GM13977 (cell line): ENCODE measurements at regions not wholly inside any gene's neighbourhood (a gene's known extent, or its start where the extent isn't known, plus 50 kb on each side); places are given as distances from the start of the nearest gene placed in this dataset.

ENCODE experiments used
- DNase-seq: peaks from one replicate; pipeline ENCODE4 v3.0.0; 2012; ENCODE audit warnings: low spot score
- in situ Hi-C: fragments of 300-500 bp; cut with MboI; formaldehyde crosslinking; loops from one replicate; pipeline ENCODE4 v1.12.0; 2022; ENCODE audit warnings: low sequenced_read_pairs, low pct_unique_long_range_greater_than_20kb, mixed read lengths, inconsistent platforms; ENCODE audit not compliant: unreplicated experiment
- TF ChIP-seq, protein P1 (sequence below): IDR thresholded peaks from 2 replicates; pipeline ENCODE4 v1.5.1; 2012; ENCODE audit warnings: mild to moderate bottlenecking, control low read depth; ENCODE audit not compliant: insufficient read depth; ENCODE audit errors: extremely low read depth, missing control alignments

DNA sequence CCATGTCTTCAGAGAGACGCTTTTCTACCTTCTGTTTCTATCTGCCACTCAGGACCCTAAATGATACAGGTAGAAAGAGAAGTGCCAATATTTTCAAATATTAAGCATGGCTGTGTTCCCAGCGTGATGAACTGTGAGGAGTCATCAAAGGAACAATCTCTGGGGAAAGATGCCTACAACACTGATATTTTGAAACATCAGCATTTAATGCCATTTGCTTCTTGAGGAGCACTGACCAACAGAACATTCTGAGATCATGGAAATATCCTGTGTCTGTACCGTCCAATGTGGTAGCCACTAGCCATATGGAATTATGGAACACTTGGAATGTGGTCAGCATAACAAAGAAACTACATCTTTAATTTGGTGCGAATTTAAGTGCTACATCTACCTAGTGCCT lies 117.9 kb upstream of the COL6A5 start:
- in situ Hi-C loops = no loop called here
- TF ChIP-seq, protein P1, sequence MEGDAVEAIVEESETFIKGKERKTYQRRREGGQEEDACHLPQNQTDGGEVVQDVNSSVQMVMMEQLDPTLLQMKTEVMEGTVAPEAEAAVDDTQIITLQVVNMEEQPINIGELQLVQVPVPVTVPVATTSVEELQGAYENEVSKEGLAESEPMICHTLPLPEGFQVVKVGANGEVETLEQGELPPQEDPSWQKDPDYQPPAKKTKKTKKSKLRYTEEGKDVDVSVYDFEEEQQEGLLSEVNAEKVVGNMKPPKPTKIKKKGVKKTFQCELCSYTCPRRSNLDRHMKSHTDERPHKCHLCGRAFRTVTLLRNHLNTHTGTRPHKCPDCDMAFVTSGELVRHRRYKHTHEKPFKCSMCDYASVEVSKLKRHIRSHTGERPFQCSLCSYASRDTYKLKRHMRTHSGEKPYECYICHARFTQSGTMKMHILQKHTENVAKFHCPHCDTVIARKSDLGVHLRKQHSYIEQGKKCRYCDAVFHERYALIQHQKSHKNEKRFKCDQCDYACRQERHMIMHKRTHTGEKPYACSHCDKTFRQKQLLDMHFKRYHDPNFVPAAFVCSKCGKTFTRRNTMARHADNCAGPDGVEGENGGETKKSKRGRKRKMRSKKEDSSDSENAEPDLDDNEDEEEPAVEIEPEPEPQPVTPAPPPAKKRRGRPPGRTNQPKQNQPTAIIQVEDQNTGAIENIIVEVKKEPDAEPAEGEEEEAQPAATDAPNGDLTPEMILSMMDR = no peak
- no peak for DNase-seq

DNA sequence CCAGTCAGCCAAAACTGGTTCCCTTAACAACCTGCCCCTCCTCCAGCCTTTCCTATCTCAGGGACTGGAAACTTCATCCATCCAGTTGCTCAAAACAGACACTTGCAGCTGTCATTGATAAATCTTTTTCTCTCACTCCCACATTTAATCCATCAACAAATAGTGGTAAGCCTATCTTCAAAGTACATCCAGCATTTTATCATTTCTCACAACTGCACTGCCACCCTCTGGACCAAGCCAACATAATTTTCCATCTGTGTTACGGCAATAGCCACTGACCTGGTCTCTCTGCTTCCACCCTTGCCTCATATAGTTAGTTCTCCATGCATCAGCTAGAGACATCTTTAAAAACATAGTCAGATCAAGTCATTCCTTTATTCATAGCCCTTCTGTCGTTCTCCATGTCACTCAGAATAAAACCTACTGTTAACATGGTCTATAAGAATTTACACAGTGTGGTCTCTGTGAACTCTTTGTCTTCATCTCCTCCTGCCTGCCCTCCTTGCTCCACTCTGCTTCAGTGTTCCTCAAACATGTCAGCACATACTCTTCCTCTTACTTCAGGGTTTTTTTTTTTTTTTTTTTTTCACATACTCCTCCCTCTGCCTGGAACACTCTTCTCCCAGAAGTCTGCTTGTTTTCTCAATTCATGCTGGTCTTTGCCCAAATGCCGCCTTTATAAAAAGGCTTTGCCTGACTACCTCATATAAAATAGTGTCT lies 102.5 kb upstream of the COL6A5 start:
- no peak for DNase-seq
- TF ChIP-seq, protein P1 = peak; percentile 32

DNA sequence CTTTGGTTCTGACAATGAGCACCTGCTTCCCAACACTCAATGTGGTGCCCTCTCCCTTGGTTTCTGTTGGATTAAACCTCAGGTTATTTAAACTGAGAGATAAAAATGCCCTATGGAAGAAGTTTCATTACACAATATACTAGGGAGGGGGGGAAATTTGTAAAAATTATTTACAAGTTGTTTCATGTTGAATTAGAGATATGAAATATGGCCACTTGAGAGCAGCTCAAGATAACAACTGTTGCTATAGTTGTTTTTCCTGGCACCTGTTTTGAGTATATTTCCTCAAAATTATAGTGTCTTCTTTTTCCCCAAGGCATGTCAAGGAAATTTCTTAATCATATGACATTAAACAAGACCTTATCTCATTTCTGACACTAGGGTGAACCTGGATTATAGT lies 101.7 kb upstream of the COL6A5 start:
- DNase-seq = no peak
- in situ Hi-C loops = no loop called here
- TF ChIP-seq, protein P1 = no peak

More for the DNA sequence above, 102.5 kb upstream of the COL6A5 start:
- in situ Hi-C loops = no loop called here

DNA sequence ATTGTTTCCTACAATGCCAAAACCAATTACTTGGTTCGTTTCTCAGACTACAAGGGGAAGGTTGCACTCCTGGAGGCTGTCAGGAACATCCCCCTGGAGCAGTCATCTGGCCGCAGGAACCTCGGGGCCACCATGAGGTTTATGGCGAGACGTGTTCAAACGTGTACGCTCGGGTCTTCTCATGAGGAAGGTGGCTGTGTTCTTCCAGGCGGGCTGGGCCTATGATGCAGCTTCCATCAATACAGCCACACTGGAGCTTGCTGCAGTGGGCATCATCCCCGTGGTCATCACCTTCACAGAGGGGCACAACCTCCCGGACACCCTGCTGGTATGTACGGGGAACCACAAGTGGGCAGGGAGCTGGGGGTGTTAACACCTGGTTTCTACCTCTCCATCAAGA lies 94.5 kb upstream of the COL6A5 start:
- no peak for DNase-seq
- TF ChIP-seq, protein P1 = no peak
- in situ Hi-C loops = no loop called here

DNA sequence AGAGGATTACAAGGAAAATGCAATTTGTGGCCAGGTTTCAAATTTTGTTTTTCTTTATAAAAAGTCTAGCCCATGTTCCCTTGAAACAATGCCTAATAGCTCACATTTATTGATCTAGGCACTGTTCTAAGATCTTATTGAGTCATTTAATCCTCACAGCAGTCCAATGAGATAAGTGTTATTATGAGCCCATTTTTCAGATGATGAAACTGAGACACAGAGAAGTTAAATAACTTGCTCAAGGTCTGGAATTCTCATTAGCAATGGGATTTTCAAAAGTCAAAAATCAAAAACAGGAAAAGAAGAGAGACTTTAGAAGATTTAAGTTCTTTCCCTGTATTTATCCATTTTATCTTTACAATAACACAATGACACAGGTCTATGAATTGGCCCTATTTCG lies 90.0 kb upstream of the COL6A5 start:
- no peak for DNase-seq
- in situ Hi-C loops = no loop called here
- TF ChIP-seq, protein P1 = no peak

DNA sequence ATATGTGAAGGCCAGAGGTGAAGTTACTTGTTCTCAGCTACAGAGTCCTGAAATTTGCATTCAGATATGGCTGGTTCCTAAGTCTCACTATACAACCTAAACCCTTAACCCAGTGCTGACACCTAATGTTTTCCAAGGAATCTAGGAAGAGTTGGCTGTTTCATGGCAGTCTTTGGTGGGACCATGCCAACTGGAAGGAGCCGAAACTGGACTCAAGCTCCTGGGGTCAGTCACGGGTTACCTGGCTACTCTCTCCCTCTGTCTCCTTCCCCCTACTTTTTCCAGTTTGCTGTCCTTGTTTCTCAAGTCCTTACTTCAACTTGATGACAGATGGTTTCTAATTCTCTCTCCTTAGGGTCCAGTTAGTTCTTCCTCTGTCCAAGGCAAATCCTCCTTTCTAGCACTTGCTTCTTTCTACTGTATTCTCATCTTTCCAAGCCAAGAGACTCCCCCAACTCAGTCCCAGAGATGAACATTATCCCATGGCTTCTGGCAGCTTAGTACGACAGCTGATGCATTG lies 88.6 kb upstream of the COL6A5 start:
- TF ChIP-seq, protein P1 = no peak
- no peak for DNase-seq
- in situ Hi-C loops = no loop called here
